MM.1S (cell line): ENCODE measurements at regions not wholly inside any gene's neighbourhood (a gene's known extent, or its start where the extent isn't known, plus 50 kb on each side); places are given as distances from the start of the nearest gene placed in this dataset.

ENCODE experiments used
- EZH2 ChIP-seq: fragments of 300-600 bp; sonication (generic); optimal IDR thresholded peaks from 2 replicates; pipeline ENCODE3; 2017; ENCODE audit warnings: low read depth, mild to moderate bottlenecking, antibody characterized with exemption, low read length, mixed read lengths
- EZH2phosphoT487 ChIP-seq: fragments of 300-600 bp; sonication (generic); IDR thresholded peaks from 2 replicates; pipeline ENCODE4 v1.6.1; 2018; ENCODE audit warnings: antibody characterized with exemption, low read length
- TF ChIP-seq, protein P1 (sequence below): fragments of 300-600 bp; sonication (generic); IDR thresholded peaks from 2 replicates; pipeline ENCODE4 v1.5.1; 2016; ENCODE audit warnings: antibody characterized with exemption, low read length, mixed read lengths

- no peak for TF ChIP-seq EZH2phosphoT487
- TF ChIP-seq, protein P1, sequence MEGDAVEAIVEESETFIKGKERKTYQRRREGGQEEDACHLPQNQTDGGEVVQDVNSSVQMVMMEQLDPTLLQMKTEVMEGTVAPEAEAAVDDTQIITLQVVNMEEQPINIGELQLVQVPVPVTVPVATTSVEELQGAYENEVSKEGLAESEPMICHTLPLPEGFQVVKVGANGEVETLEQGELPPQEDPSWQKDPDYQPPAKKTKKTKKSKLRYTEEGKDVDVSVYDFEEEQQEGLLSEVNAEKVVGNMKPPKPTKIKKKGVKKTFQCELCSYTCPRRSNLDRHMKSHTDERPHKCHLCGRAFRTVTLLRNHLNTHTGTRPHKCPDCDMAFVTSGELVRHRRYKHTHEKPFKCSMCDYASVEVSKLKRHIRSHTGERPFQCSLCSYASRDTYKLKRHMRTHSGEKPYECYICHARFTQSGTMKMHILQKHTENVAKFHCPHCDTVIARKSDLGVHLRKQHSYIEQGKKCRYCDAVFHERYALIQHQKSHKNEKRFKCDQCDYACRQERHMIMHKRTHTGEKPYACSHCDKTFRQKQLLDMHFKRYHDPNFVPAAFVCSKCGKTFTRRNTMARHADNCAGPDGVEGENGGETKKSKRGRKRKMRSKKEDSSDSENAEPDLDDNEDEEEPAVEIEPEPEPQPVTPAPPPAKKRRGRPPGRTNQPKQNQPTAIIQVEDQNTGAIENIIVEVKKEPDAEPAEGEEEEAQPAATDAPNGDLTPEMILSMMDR, result no peak
- no peak for TF ChIP-seq EZH2
These were observed 590.1 kb upstream of the SLC10A2 start for GRCh38 chr13:103656311-103656710.
